ENCODE measurements at regions not wholly inside any gene's neighbourhood (a gene's known extent, or its start where the extent isn't known, plus 50 kb on each side); places are given as distances from the start of the nearest gene placed in this dataset.
"Not testable (repeated sequence)": the region's sequence is repeated elsewhere in the genome, so short reads cannot be mapped to it uniquely, and the experiment has no call there.

DNA sequence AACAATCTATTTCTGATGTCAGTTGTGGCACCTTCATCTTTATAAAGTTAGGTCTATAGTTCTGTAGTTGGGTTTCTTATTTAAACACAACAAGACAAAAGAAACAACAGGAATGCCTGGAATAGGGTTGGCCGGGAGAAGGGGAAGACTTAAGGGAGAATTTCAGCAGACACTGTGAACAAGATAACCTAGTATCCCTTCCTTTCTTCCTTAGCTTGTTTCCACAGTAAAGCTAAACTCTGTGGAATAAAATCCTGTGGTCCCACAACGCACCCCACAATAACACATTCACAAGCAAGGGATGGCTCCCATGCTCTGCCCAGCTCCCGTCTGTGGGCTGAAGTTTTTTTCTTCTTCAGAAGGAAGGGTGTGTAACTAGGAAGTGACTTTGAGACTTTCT lies 124.9 kb upstream of the SMARCA2 start:
- no peak for DNase-seq
- Histone ChIP-seq H3K9me3 (no peaks in the 10 kb centered on the region), H3K27me3 (no peaks in the 10 kb centered on the region), H3K4me3 (no peak overlapping the region), H3K36me3 (no peaks in the 10 kb centered on the region), H3K27ac (no peak overlapping the region), H3K4me1 (no peaks in the 10 kb centered on the region)
- TF ChIP-seq, protein P1, sequence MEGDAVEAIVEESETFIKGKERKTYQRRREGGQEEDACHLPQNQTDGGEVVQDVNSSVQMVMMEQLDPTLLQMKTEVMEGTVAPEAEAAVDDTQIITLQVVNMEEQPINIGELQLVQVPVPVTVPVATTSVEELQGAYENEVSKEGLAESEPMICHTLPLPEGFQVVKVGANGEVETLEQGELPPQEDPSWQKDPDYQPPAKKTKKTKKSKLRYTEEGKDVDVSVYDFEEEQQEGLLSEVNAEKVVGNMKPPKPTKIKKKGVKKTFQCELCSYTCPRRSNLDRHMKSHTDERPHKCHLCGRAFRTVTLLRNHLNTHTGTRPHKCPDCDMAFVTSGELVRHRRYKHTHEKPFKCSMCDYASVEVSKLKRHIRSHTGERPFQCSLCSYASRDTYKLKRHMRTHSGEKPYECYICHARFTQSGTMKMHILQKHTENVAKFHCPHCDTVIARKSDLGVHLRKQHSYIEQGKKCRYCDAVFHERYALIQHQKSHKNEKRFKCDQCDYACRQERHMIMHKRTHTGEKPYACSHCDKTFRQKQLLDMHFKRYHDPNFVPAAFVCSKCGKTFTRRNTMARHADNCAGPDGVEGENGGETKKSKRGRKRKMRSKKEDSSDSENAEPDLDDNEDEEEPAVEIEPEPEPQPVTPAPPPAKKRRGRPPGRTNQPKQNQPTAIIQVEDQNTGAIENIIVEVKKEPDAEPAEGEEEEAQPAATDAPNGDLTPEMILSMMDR (IDR thresholded peaks at IDR 0.05) = no peak
- no peak for TF ChIP-seq POLR2A (IDR thresholded peaks at IDR 0.05)

DNA sequence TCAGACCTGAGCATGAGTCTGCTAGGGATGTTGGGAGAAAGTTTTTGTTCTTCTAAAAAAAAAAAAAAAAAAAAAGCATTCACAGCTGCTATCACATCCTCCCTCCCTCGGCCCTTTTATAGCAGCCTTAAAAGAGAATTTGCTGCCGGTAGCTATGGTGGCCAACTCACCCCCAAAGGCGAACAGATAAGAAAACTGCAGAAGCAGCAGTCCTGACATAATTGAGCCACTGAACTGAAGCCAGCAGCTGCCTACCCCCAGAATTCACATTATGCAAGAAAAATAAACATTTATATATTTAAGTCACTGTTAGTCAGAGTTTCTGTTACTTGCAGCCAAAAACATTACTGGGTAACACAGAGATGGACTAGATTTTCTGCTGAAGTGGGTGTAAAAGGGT lies 124.3 kb upstream of the SMARCA2 start:
- TF ChIP-seq, protein P1 (IDR thresholded peaks at IDR 0.05) = no peak
- no peak for TF ChIP-seq POLR2A (IDR thresholded peaks at IDR 0.05)
- H3K36me3 ChIP-seq = no peaks in the 10 kb centered on the region
- H3K27me3 ChIP-seq = no peaks in the 10 kb centered on the region
- H3K4me1 ChIP-seq = no peaks in the 10 kb centered on the region
- H3K27ac ChIP-seq = no peak overlapping the region
- H3K4me3 ChIP-seq = no peak overlapping the region
- no peak for DNase-seq
- H3K9me3 ChIP-seq = no peaks in the 10 kb centered on the region

DNA sequence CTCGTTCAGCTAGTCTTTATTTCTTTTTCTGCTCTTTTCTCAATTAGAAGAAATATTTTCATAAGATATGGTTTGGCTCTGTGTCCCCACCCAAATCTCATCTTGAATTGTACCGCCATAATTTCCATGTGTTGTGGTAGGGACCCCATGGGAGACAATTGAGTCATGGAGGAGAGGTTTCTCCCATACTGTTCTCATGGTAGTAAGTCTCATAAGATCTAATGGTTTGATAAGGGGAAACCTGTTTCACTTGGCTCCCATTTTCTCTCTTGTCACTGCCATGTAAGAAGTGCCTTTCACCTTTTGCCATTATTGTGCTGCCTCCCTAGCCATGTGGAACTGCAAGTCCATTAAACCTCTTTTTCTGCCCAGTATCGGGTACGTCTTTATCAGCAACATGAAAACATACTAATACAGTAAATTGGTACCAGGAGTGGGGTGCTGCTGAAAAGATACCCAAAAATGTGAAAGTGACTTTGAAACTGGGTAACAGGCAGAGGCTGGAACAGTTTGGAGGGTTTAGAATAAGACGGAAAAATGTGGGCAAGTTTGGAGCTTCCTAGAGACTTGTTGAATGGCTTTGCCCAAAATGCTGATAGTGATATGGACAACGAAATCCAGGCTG lies 112.0 kb upstream of the SMARCA2 start:
- not testable (repeated sequence) for H3K4me1 ChIP-seq, H3K4me3 ChIP-seq, H3K36me3 ChIP-seq, H3K27ac ChIP-seq, DNase-seq, H3K27me3 ChIP-seq, H3K9me3 ChIP-seq

DNA sequence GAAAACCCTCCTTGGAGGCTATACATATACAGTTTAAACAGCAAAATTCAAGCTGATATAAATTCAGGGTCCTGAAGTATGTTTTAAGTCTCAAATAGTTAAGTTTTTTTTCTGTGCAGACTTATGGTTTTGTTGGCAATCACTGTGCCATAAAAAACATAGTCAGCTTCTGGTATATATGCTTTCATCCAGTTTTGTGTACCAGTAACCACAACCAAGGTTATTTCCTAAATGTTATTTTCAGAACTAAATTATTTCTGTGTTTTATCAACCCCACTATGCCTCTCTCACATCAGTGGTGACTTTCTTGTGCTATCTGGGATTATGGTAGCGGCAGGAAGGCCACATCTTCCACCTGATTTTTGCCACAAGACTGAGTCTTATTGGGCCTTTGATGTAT lies 107.7 kb upstream of the SMARCA2 start:
- Histone ChIP-seq H3K4me3 (no peak overlapping the region), H3K9me3 (peaks cover 0 to 2% (median 0%) of the 10 kb centered on the region in 4 donors), H3K36me3 (no peaks in the 10 kb centered on the region), H3K27me3 (no peaks in the 10 kb centered on the region), H3K4me1 (no peaks in the 10 kb centered on the region), H3K27ac (no peak overlapping the region)
- no peak for DNase-seq
- TF ChIP-seq POLR2A (IDR thresholded peaks at IDR 0.05) = no peak
- TF ChIP-seq, protein P1 (IDR thresholded peaks at IDR 0.05) = no peak

DNA sequence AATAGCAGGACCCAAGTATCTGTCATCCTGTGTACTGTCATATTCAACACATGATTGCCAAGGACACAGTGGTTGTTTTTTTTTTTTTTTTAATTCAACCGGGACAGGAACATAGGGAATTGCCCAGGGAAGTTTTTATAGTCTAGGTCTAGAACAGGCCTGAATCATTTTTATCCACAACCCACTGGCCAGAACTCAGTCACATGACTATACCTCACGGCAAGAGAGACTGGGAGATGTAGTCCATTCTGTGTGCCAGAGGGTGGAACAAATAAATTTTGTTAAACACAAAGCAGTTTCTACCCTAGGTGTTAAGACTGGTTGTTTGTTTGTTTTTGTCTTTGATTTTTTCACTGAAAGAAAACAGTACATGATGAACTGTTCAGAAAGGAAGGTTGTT lies 105.8 kb upstream of the SMARCA2 start:
- TF ChIP-seq, protein P1 (IDR thresholded peaks at IDR 0.05) = no peak
- no peak for TF ChIP-seq POLR2A (IDR thresholded peaks at IDR 0.05)
- H3K27ac ChIP-seq = no peak overlapping the region
- no peaks in the 10 kb centered on the region for H3K4me1 ChIP-seq
- H3K36me3 ChIP-seq = no peaks in the 10 kb centered on the region
- H3K9me3 ChIP-seq = no peaks in the 10 kb centered on the region
- H3K4me3 ChIP-seq = no peak overlapping the region
- no peaks in the 10 kb centered on the region for H3K27me3 ChIP-seq
- DNase-seq = no peak

DNA sequence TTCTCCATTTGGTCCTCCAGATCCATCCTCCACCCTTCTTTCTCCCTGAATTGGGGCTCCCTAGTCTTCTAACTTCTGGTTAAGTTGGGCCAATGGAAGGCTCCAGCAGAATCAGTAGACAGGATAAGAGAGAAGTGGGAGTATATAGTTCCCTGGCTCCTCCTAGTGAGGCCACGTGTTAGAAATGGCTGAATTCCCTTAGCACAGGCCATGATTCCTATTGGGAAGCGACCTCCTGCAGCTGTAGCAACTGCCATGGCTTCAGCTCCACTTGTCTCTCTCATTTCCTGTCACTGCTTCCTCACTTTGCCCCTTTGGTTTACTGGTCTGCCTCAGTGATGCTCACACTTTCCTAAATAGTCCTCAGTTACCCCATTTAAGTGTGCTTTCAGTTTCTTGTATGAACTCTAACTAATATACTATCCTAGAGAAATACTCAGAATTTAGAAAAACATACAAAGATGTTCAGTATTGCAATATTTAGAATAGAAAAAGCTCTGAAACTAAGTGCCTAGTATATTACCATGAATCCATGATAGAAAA lies 104.8 kb upstream of the SMARCA2 start:
- TF ChIP-seq POLR2A (IDR thresholded peaks at IDR 0.05) = no peak
- TF ChIP-seq, protein P1 (IDR thresholded peaks at IDR 0.05) = no peak
- Histone ChIP-seq H3K4me3 (no peak overlapping the region), H3K36me3 (no peaks in the 10 kb centered on the region), H3K4me1 (no peaks in the 10 kb centered on the region), H3K27ac (no peak overlapping the region), H3K9me3 (no peaks in the 10 kb centered on the region), H3K27me3 (no peaks in the 10 kb centered on the region)
- no peak for DNase-seq

Data from Peyer's patch (tissue), 4 donors.